ENCODE measurements at regions not wholly inside any gene's neighbourhood (a gene's known extent, or its start where the extent isn't known, plus 50 kb on each side); places are given as distances from the start of the nearest gene placed in this dataset.
"Not testable (repeated sequence)": the region's sequence is repeated elsewhere in the genome, so short reads cannot be mapped to it uniquely, and the experiment has no call there.

GRCh38 chr9:108744641-108745040 lies 111.1 kb downstream of the ACTL7B start:
- no peak overlapping the region for H3K4me3 ChIP-seq (ENCODE audit: low read depth, low read length)
- no peak for TF ChIP-seq CTCF (IDR thresholded peaks at IDR 0.05; ENCODE audit: borderline replicate concordance, insufficient read depth, low read depth, low read length)

GRCh38 chr9:108743901-108744371 lies 111.8 kb downstream of the ACTL7B start:
- no peak overlapping the region for H3K4me3 ChIP-seq (ENCODE audit: low read depth, low read length)
- no peak for TF ChIP-seq CTCF (IDR thresholded peaks at IDR 0.05; ENCODE audit: borderline replicate concordance, insufficient read depth, low read depth, low read length)

GRCh38 chr9:108743416-108743815 lies 112.4 kb downstream of the ACTL7B start:
- TF ChIP-seq CTCF (IDR thresholded peaks at IDR 0.05; ENCODE audit: borderline replicate concordance, insufficient read depth, low read depth, low read length), result no peak

GRCh38 chr9:108742191-108742590 lies 113.6 kb downstream of the ACTL7B start:
- H3K4me3 ChIP-seq (ENCODE audit: low read depth, low read length), result no peak overlapping the region
- TF ChIP-seq CTCF (IDR thresholded peaks at IDR 0.05; ENCODE audit: borderline replicate concordance, insufficient read depth, low read depth, low read length), result no peak

More at GRCh38 chr9:108743416-108743815, 112.4 kb downstream of the ACTL7B start:
- no peak overlapping the region for H3K4me3 ChIP-seq (ENCODE audit: low read depth, low read length)

GRCh38 chr9:108731292-108731691 lies 124.5 kb downstream of the ACTL7B start:
- not testable (repeated sequence) for H3K4me3 ChIP-seq (ENCODE audit: low read depth, low read length)

GRCh38 chr9:108727580-108728111 lies 128.1 kb downstream of the ACTL7B start:
- TF ChIP-seq CTCF (IDR thresholded peaks at IDR 0.05; ENCODE audit: borderline replicate concordance, insufficient read depth, low read depth, low read length), result no peak
- H3K4me3 ChIP-seq (ENCODE audit: low read depth, low read length), result no peak overlapping the region

GRCh38 chr9:108724652-108725051 lies 131.1 kb downstream of the ACTL7B start:
- H3K4me3 ChIP-seq (ENCODE audit: low read depth, low read length), result no peak overlapping the region
- no peak for TF ChIP-seq CTCF (IDR thresholded peaks at IDR 0.05; ENCODE audit: borderline replicate concordance, insufficient read depth, low read depth, low read length)

- no peak for TF ChIP-seq CTCF (IDR thresholded peaks at IDR 0.05; ENCODE audit: borderline replicate concordance, insufficient read depth, low read depth, low read length)
- no peak overlapping the region for H3K4me3 ChIP-seq (ENCODE audit: low read depth, low read length)
Observed at GRCh38 chr9:108724122-108724521, 131.7 kb downstream of the ACTL7B start.

All from GM12875 (cell line).